ENCODE measurements at regions not wholly inside any gene's neighbourhood (a gene's known extent, or its start where the extent isn't known, plus 50 kb on each side); places are given as distances from the start of the nearest gene placed in this dataset.

GRCh38 chr1:198018529-198018928 is 101.4 kb downstream of the LHX9 start:
- Histone ChIP-seq H3F3A (ENCODE audit: insufficient read depth, low read depth) (no peaks in the 10 kb centered on the region), H3K4me2 (no peak overlapping the region), H3K4me3 (no peak overlapping the region), H3K9me3 (ENCODE audit: insufficient read depth, low read depth) (no peaks in the 10 kb centered on the region), H3K4me1 (replicated peaks; ENCODE audit: insufficient read depth) (no peaks in the 10 kb centered on the region), H3K79me2 (ENCODE audit: low read depth) (no peaks in the 10 kb centered on the region), H2AFZ (no peak overlapping the region), H3K36me3 (ENCODE audit: low read depth) (no peaks in the 10 kb centered on the region), H3K27me3 (ENCODE audit: insufficient read depth, low read depth) (no peaks in the 10 kb centered on the region), H3K9me2 (ENCODE audit: insufficient read depth) (no peaks in the 10 kb centered on the region), H4K20me1 (ENCODE audit: insufficient read depth) (no peaks in the 10 kb centered on the region), H3K27ac (no peak overlapping the region)
- intact Hi-C loops (cut with micrococcal nuclease; ENCODE audit: unreplicated experiment), result no loop called here
- no peak for TF ChIP-seq CTCF (conservative IDR thresholded peaks at IDR 0.05)
- TF ChIP-seq EZH2 (IDR thresholded peaks at IDR 0.05; ENCODE audit: low read depth), result no peak
- peak; percentile 76 to 82 for DNase-seq
- no TSS peak for BruUV-seq (replicated peaks)
- ChIA-PET CTCF (no interaction called here), POLR2A (ENCODE audit: unreplicated experiment) (interaction anchor here (0.5 kb wide), 1 partner anchor 46 kb away, joined by 3 read pairs; no protein-coding TSS in a partner anchor)

GRCh38 chr1:198019126-198019525 is 102.0 kb downstream of the LHX9 start:
- no peaks in the 10 kb centered on the region for H4K20me1 ChIP-seq (ENCODE audit: insufficient read depth)
- no peaks in the 10 kb centered on the region for H3K79me2 ChIP-seq (ENCODE audit: low read depth)
- CTCF ChIA-PET, result no interaction called here
- POLR2A ChIA-PET (ENCODE audit: unreplicated experiment), result no interaction called here
- no peaks in the 10 kb centered on the region for H3K27me3 ChIP-seq (ENCODE audit: insufficient read depth, low read depth)
- H3F3A ChIP-seq (ENCODE audit: insufficient read depth, low read depth), result no peaks in the 10 kb centered on the region
- no peak overlapping the region for H3K4me3 ChIP-seq
- no peak overlapping the region for H2AFZ ChIP-seq
- H3K27ac ChIP-seq, result no peak overlapping the region
- intact Hi-C loops (cut with micrococcal nuclease; ENCODE audit: unreplicated experiment), result no loop called here
- DNase-seq, result no peak
- no peaks in the 10 kb centered on the region for H3K36me3 ChIP-seq (ENCODE audit: low read depth)
- no peak overlapping the region for H3K4me2 ChIP-seq
- H3K4me1 ChIP-seq (replicated peaks; ENCODE audit: insufficient read depth), result no peaks in the 10 kb centered on the region
- H3K9me2 ChIP-seq (ENCODE audit: insufficient read depth), result no peaks in the 10 kb centered on the region
- H3K9me3 ChIP-seq (ENCODE audit: insufficient read depth, low read depth), result no peaks in the 10 kb centered on the region
- TF ChIP-seq EZH2 (IDR thresholded peaks at IDR 0.05; ENCODE audit: low read depth) (no peak), CTCF (conservative IDR thresholded peaks at IDR 0.05) (no peak)
- BruUV-seq (replicated peaks), result no TSS peak

GRCh38 chr1:198024336-198024735 is 107.2 kb downstream of the LHX9 start:
- Histone ChIP-seq H3K9me2 (ENCODE audit: insufficient read depth) (no peaks in the 10 kb centered on the region), H3K27ac (no peak overlapping the region), H3K4me1 (replicated peaks; ENCODE audit: insufficient read depth) (no peaks in the 10 kb centered on the region), H2AFZ (no peak overlapping the region), H3K36me3 (ENCODE audit: low read depth) (no peaks in the 10 kb centered on the region), H3K4me3 (no peak overlapping the region), H3K4me2 (no peak overlapping the region), H4K20me1 (ENCODE audit: insufficient read depth) (no peaks in the 10 kb centered on the region), H3F3A (ENCODE audit: insufficient read depth, low read depth) (no peaks in the 10 kb centered on the region), H3K79me2 (ENCODE audit: low read depth) (no peaks in the 10 kb centered on the region), H3K9me3 (ENCODE audit: insufficient read depth, low read depth) (no peaks in the 10 kb centered on the region), H3K27me3 (ENCODE audit: insufficient read depth, low read depth) (no peaks in the 10 kb centered on the region)
- CTCF ChIA-PET, result no interaction called here
- POLR2A ChIA-PET (ENCODE audit: unreplicated experiment), result no interaction called here
- intact Hi-C loops (cut with micrococcal nuclease; ENCODE audit: unreplicated experiment), result no loop called here
- TF ChIP-seq CTCF (conservative IDR thresholded peaks at IDR 0.05), result no peak
- no peak for TF ChIP-seq EZH2 (IDR thresholded peaks at IDR 0.05; ENCODE audit: low read depth)
- no peak for DNase-seq
- BruUV-seq (replicated peaks), result no TSS peak

Measured in PC-9 (cell line).